HEK293 (cell line): ENCODE measurements at regions not wholly inside any gene's neighbourhood (a gene's known extent, or its start where the extent isn't known, plus 50 kb on each side); places are given as distances from the start of the nearest gene placed in this dataset.

Experiments used
- BCL11B ChIP-seq: fragments of 450-650 bp; formaldehyde crosslinking; IDR thresholded peaks from 2 replicates; pipeline ENCODE4 v1.5.1; 2016; ENCODE audit warnings: low read depth, missing biosample characterization, missing genetic modification characterization
- EGR2 ChIP-seq: fragments of 450-650 bp; formaldehyde crosslinking; IDR thresholded peaks from 2 replicates; pipeline ENCODE4 v1.5.1; 2016; ENCODE audit warnings: low read depth, missing biosample characterization, missing genetic modification characterization
- TRIM28 ChIP-seq: IDR thresholded peaks from 2 replicates; pipeline ENCODE4 v1.6.1; 2011; ENCODE audit warnings: low read length, control low read depth, borderline replicate concordance
- ZNF132 ChIP-seq: fragments of 450-650 bp; formaldehyde crosslinking; IDR thresholded peaks from 2 replicates; pipeline ENCODE4 v1.5.1; 2017; ENCODE audit warnings: missing biosample characterization, missing genetic modification characterization, borderline replicate concordance
- ZNF157 ChIP-seq: fragments of 450-650 bp; formaldehyde crosslinking; IDR thresholded peaks from 2 replicates; pipeline ENCODE4 v1.5.1; 2016; ENCODE audit warnings: missing biosample characterization, missing genetic modification characterization
- ZNF239 ChIP-seq: fragments of 450-650 bp; formaldehyde crosslinking; IDR thresholded peaks from 2 replicates; pipeline ENCODE4 v1.5.1; 2016; ENCODE audit warnings: missing biosample characterization, missing genetic modification characterization
- ZNF248 ChIP-seq: fragments of 450-650 bp; formaldehyde crosslinking; IDR thresholded peaks from 2 replicates; pipeline ENCODE4 v1.5.1; 2017; ENCODE audit warnings: missing biosample characterization, missing genetic modification characterization
- ZNF404 ChIP-seq: fragments of 450-650 bp; formaldehyde crosslinking; IDR thresholded peaks from 2 replicates; pipeline ENCODE4 v1.5.1; 2017; ENCODE audit warnings: missing biosample characterization, missing genetic modification characterization
- ZNF426 ChIP-seq: fragments of 450-650 bp; formaldehyde crosslinking; IDR thresholded peaks from 2 replicates; pipeline ENCODE4 v1.5.1; 2017; ENCODE audit warnings: missing biosample characterization, missing genetic modification characterization, mild to moderate bottlenecking, inconsistent platforms, moderate library complexity
- ZNF501 ChIP-seq: fragments of 450-650 bp; formaldehyde crosslinking; IDR thresholded peaks from 2 replicates; pipeline ENCODE4 v1.5.1; 2016; ENCODE audit warnings: missing biosample characterization, missing genetic modification characterization
- ZNF544 ChIP-seq: fragments of 450-650 bp; formaldehyde crosslinking; IDR thresholded peaks from 2 replicates; pipeline ENCODE4 v1.5.0; 2017; ENCODE audit warnings: missing biosample characterization, missing genetic modification characterization
- ZNF571 ChIP-seq: fragments of 450-650 bp; formaldehyde crosslinking; IDR thresholded peaks from 2 replicates; pipeline ENCODE4 v1.5.0; 2017; ENCODE audit warnings: missing biosample characterization, missing genetic modification characterization
- ZNF585B ChIP-seq: fragments of 450-650 bp; formaldehyde crosslinking; IDR thresholded peaks from 2 replicates; pipeline ENCODE4 v1.5.1; 2016; ENCODE audit warnings: missing biosample characterization, missing genetic modification characterization
- ZNF621 ChIP-seq: fragments of 450-650 bp; formaldehyde crosslinking; IDR thresholded peaks from 2 replicates; pipeline ENCODE4 v1.5.1; 2017; ENCODE audit warnings: missing biosample characterization, missing genetic modification characterization
- ZNF626 ChIP-seq: fragments of 450-650 bp; sonication (Bioruptor Pico); formaldehyde crosslinking; IDR thresholded peaks from 2 replicates; pipeline ENCODE4 v1.5.1; 2018; ENCODE audit warnings: missing biosample characterization, missing genetic modification characterization, inconsistent platforms
- ZNF654 ChIP-seq: fragments of 450-650 bp; formaldehyde crosslinking; IDR thresholded peaks from 2 replicates; pipeline ENCODE4 v1.5.1; 2016; ENCODE audit warnings: low read depth, missing biosample characterization, missing genetic modification characterization
- ZNF660 ChIP-seq: fragments of 450-650 bp; IDR thresholded peaks from 2 replicates; pipeline ENCODE4 v1.5.1; 2018; ENCODE audit warnings: missing biosample characterization, mild to moderate bottlenecking, missing genetic modification characterization
- ZNF677 ChIP-seq: fragments of 450-650 bp; IDR thresholded peaks from 2 replicates; pipeline ENCODE4 v1.5.0; 2018; ENCODE audit warnings: missing biosample characterization, mild to moderate bottlenecking, missing genetic modification characterization, moderate library complexity
- ZNF776 ChIP-seq: fragments of 450-650 bp; formaldehyde crosslinking; IDR thresholded peaks from 2 replicates; pipeline ENCODE4 v1.5.0; 2017; ENCODE audit warnings: missing biosample characterization, missing genetic modification characterization, borderline replicate concordance
- ZNF777 ChIP-seq: fragments of 450-650 bp; formaldehyde crosslinking; IDR thresholded peaks from 2 replicates; pipeline ENCODE4 v1.5.1; 2017; ENCODE audit warnings: missing biosample characterization, missing genetic modification characterization, borderline replicate concordance
- ZNF785 ChIP-seq: fragments of 450-650 bp; formaldehyde crosslinking; IDR thresholded peaks from 2 replicates; pipeline ENCODE4 v1.5.1; 2016; ENCODE audit warnings: missing biosample characterization, missing genetic modification characterization
- TF ChIP-seq, protein P1 (sequence below): fragments of 450-650 bp; formaldehyde crosslinking; IDR thresholded peaks from 2 replicates; pipeline ENCODE4 v1.5.1; 2016; ENCODE audit warnings: missing biosample characterization, missing genetic modification characterization, borderline replicate concordance
- TF ChIP-seq, protein P2 (sequence below): fragments of 450-650 bp; formaldehyde crosslinking; IDR thresholded peaks from 2 replicates; pipeline ENCODE4 v1.5.1; 2016; ENCODE audit warnings: missing biosample characterization, missing genetic modification characterization
- TF ChIP-seq, protein P3 (sequence below): fragments of 450-650 bp; formaldehyde crosslinking; IDR thresholded peaks from 2 replicates; pipeline ENCODE4 v1.5.1; 2016; ENCODE audit warnings: missing biosample characterization, missing genetic modification characterization
- TF ChIP-seq, protein P4 (sequence below): IDR thresholded peaks from 2 replicates; pipeline ENCODE4 v1.6.1; 2011; ENCODE audit warnings: mild to moderate bottlenecking, low read depth, low read length, borderline replicate concordance
- TF ChIP-seq, protein P5 (sequence below): fragments of 450-650 bp; formaldehyde crosslinking; IDR thresholded peaks from 2 replicates; pipeline ENCODE4 v1.5.1; 2016; ENCODE audit warnings: missing biosample characterization, missing genetic modification characterization

DNA sequence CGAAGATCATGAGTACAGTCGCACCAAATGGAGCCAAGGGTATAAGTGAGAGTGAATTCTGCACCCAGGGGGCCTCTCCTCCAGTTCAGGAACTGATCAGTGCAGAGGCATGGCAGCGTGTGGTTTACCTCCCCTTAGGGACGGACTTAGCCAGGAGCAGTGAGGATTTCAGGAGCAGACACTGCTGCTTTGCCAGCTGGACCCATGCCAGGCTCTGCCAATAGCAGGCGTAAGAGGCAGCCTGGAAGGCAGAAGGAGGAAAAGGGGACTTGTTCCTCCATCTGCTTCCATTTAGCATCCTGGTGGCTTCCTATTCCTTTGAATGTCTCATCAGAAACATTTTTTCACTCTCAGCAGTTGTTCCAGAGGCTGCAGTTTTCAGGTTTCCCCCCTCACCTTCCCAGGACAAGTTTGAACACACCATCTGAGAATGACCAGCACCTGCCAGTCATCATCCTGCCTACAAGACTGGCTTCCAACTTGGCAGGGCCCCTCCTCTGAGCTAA lies 137.0 kb upstream of the LMNTD1 start (continued):
- TF ChIP-seq ZNF544 (tag by site-specific recombination) (no peak), ZNF426 (tag by site-specific recombination) (no peak), ZNF585B (tag by site-specific recombination) (no peak), ZNF621 (tag by site-specific recombination) (no peak), ZNF248 (tag by site-specific recombination) (no peak), ZNF404 (no peak), ZNF132 (tag by site-specific recombination) (no peak), ZNF571 (tag by site-specific recombination) (no peak), ZNF777 (no peak), ZNF654 (tag by site-specific recombination) (no peak), BCL11B (tag by site-specific recombination) (no peak), ZNF776 (tag by site-specific recombination) (no peak), ZNF785 (tag by site-specific recombination) (no peak), ZNF660 (tag by site-specific recombination) (0 out of 2 replicates have a peak, but pooled peaks have one; percentile 21), ZNF239 (no peak), ZNF677 (tag by site-specific recombination) (no peak), ZNF626 (tag by site-specific recombination) (no peak), EGR2 (tag by site-specific recombination) (no peak), TRIM28 (no peak), ZNF501 (tag by site-specific recombination) (no peak), ZNF157 (tag by site-specific recombination) (no peak)
- TF ChIP-seq, protein P1, sequence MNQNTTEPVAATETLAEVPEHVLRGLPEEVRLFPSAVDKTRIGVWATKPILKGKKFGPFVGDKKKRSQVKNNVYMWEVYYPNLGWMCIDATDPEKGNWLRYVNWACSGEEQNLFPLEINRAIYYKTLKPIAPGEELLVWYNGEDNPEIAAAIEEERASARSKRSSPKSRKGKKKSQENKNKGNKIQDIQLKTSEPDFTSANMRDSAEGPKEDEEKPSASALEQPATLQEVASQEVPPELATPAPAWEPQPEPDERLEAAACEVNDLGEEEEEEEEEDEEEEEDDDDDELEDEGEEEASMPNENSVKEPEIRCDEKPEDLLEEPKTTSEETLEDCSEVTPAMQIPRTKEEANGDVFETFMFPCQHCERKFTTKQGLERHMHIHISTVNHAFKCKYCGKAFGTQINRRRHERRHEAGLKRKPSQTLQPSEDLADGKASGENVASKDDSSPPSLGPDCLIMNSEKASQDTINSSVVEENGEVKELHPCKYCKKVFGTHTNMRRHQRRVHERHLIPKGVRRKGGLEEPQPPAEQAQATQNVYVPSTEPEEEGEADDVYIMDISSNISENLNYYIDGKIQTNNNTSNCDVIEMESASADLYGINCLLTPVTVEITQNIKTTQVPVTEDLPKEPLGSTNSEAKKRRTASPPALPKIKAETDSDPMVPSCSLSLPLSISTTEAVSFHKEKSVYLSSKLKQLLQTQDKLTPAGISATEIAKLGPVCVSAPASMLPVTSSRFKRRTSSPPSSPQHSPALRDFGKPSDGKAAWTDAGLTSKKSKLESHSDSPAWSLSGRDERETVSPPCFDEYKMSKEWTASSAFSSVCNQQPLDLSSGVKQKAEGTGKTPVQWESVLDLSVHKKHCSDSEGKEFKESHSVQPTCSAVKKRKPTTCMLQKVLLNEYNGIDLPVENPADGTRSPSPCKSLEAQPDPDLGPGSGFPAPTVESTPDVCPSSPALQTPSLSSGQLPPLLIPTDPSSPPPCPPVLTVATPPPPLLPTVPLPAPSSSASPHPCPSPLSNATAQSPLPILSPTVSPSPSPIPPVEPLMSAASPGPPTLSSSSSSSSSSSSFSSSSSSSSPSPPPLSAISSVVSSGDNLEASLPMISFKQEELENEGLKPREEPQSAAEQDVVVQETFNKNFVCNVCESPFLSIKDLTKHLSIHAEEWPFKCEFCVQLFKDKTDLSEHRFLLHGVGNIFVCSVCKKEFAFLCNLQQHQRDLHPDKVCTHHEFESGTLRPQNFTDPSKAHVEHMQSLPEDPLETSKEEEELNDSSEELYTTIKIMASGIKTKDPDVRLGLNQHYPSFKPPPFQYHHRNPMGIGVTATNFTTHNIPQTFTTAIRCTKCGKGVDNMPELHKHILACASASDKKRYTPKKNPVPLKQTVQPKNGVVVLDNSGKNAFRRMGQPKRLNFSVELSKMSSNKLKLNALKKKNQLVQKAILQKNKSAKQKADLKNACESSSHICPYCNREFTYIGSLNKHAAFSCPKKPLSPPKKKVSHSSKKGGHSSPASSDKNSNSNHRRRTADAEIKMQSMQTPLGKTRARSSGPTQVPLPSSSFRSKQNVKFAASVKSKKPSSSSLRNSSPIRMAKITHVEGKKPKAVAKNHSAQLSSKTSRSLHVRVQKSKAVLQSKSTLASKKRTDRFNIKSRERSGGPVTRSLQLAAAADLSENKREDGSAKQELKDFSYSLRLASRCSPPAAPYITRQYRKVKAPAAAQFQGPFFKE: no peak
- TF ChIP-seq, protein P2, sequence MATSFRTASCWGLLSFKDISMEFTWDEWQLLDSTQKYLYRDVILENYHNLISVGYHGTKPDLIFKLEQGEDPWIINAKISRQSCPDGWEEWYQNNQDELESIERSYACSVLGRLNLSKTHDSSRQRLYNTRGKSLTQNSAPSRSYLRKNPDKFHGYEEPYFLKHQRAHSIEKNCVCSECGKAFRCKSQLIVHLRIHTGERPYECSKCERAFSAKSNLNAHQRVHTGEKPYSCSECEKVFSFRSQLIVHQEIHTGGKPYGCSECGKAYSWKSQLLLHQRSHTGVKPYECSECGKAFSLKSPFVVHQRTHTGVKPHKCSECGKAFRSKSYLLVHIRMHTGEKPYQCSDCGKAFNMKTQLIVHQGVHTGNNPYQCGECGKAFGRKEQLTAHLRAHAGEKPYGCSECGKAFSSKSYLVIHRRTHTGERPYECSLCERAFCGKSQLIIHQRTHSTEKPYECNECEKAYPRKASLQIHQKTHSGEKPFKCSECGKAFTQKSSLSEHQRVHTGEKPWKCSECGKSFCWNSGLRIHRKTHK (tag by site-specific recombination): no peak
- TF ChIP-seq, protein P3, sequence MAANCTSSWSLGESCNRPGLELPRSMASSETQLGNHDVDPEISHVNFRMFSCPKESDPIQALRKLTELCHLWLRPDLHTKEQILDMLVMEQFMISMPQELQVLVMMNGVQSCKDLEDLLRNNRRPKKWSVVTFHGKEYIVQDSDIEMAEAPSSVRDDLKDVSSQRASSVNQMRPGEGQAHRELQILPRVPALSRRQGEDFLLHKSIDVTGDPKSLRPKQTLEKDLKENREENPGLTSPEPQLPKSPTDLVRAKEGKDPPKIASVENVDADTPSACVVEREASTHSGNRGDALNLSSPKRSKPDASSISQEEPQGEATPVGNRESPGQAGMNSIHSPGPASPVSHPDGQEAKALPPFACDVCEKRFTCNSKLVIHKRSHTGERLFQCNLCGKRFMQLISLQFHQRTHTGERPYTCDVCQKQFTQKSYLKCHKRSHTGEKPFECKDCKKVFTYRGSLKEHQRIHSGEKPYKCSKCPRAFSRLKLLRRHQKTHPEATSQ (tag by site-specific recombination): no peak
- TF ChIP-seq, protein P4, sequence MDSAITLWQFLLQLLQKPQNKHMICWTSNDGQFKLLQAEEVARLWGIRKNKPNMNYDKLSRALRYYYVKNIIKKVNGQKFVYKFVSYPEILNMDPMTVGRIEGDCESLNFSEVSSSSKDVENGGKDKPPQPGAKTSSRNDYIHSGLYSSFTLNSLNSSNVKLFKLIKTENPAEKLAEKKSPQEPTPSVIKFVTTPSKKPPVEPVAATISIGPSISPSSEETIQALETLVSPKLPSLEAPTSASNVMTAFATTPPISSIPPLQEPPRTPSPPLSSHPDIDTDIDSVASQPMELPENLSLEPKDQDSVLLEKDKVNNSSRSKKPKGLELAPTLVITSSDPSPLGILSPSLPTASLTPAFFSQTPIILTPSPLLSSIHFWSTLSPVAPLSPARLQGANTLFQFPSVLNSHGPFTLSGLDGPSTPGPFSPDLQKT: no peak
- TF ChIP-seq, protein P5, sequence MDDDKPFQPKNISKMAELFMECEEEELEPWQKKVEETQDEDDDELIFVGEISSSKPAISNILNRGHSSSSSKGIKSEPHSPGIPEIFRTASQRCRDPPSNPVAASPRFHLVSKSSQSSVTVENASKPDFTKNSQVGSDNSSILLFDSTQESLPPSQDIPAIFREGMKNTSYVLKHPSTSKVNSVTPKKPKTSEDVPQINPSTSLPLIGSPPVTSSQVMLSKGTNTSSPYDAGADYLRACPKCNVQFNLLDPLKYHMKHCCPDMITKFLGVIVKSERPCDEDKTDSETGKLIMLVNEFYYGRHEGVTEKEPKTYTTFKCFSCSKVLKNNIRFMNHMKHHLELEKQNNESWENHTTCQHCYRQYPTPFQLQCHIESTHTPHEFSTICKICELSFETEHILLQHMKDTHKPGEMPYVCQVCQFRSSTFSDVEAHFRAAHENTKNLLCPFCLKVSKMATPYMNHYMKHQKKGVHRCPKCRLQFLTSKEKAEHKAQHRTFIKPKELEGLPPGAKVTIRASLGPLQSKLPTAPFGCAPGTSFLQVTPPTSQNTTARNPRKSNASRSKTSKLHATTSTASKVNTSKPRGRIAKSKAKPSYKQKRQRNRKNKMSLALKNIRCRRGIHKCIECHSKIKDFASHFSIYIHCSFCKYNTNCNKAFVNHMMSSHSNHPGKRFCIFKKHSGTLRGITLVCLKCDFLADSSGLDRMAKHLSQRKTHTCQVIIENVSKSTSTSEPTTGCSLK (tag by site-specific recombination): no peak
